HG03571 (cell line): ENCODE measurements at regions not wholly inside any gene's neighbourhood (a gene's known extent, or its start where the extent isn't known, plus 50 kb on each side); places are given as distances from the start of the nearest gene placed in this dataset.

Experiments
- ATAC-seq: cut with Tn5 transposase; IDR thresholded peaks from one replicate; pipeline ENCODE4 v1.9.1; 2021; ENCODE audit not compliant: unreplicated experiment

- ATAC-seq: no peak
Observed at GRCh38 chr18:40417501-40417900, 1537.5 kb upstream of the PIK3C3 start.

- no peak for ATAC-seq
Observed at GRCh38 chr18:40415821-40416220, 1539.2 kb upstream of the PIK3C3 start.

GRCh38 chr18:40415176-40415791 lies 1539.8 kb upstream of the PIK3C3 start:
- ATAC-seq: no peak

GRCh38 chr18:40414155-40414754 lies 1540.8 kb upstream of the PIK3C3 start:
- no peak for ATAC-seq

GRCh38 chr18:40413160-40413559 lies 1541.9 kb upstream of the PIK3C3 start:
- no peak for ATAC-seq

- no peak for ATAC-seq
Observed at GRCh38 chr18:40412410-40412809, 1542.6 kb upstream of the PIK3C3 start.

GRCh38 chr18:40407909-40408308 lies 1547.1 kb upstream of the PIK3C3 start:
- ATAC-seq: no peak

DNA sequence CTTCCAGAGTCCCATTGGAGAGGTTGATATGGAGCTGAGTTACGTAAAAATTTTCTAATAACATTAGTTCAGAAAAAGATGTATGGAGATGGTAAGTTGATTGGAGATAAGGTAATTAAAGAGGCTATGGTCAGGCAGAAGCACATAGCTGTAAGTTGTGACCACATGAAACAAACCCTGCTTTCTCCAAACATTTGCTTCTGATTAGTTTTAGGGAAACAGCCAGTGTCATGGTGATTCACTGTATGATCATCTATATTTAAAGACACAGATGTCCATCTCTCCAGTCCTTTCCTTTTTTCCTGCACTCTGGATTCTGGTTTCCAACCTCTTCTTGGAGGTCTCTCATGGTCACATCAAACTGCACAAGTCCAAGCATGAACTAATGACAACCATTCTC lies 1550.8 kb upstream of the PIK3C3 start:
- no peak for ATAC-seq

GRCh38 chr18:40402052-40402451 lies 1553.0 kb upstream of the PIK3C3 start:
- ATAC-seq: no peak

DNA sequence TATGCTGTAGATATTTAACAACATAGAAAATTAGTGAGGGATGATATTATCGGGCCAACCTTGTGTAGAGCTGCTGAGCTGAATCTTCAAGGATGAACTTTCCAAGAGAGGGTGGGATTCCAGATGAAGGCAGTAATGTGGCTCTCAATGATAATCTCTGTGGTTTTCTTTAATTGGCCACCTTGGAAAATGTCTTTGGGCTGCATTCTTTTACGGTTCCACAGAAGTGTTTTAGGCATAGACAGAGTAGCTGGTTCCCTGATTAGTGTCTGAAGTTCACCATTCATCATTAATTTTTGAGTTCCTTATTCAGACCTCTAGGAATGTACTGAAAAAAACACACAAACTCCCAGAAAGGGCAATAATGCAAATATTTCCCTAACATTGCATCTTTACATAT lies 1566.9 kb upstream of the PIK3C3 start:
- ATAC-seq: no peak

GRCh38 chr18:40387130-40387787 lies 1567.8 kb upstream of the PIK3C3 start:
- ATAC-seq: no peak

GRCh38 chr18:40382197-40382596 lies 1572.8 kb upstream of the PIK3C3 start:
- no peak for ATAC-seq

- no peak for ATAC-seq
Observed at GRCh38 chr18:40380686-40381439, 1574.2 kb upstream of the PIK3C3 start.

- no peak for ATAC-seq
Observed at GRCh38 chr18:40375837-40376236, 1579.2 kb upstream of the PIK3C3 start.

DNA sequence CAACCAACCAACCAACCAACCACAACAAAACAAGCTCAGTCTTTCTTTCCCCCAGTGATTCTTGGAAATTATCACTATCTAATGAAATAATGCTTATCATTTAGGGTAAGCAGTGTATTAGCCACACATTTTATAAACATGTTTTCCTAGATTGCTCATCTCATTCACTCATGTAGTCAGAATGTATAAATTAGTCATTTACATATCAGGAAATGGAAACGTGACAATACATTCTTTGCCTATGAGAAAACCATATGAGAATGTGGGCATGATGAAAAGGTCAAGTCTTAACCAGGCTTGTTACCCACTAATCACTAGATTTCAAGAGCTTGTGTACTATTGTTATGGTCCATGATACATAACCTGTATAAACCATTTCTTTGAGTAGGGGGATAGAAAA lies 1583.4 kb upstream of the PIK3C3 start:
- ATAC-seq: no peak

DNA sequence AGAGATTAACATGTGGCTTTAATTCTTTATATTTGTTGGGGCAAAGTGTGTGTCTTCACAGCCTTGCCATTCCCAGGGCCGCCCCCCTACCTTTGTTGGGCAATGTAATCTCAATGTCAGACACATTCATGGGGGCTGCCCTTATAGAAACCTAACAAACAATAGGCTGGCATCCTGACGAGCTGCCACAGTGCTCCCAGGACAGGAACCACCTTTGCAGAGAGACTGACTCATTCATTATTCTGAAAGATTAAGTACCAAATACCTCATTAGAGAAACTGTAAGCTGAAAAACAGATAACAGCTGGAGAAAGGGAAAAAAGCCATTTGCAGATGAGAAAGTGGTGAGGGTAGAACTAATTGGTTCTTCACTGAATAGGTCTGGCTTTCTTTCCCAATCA lies 1587.5 kb upstream of the PIK3C3 start:
- ATAC-seq: no peak

DNA sequence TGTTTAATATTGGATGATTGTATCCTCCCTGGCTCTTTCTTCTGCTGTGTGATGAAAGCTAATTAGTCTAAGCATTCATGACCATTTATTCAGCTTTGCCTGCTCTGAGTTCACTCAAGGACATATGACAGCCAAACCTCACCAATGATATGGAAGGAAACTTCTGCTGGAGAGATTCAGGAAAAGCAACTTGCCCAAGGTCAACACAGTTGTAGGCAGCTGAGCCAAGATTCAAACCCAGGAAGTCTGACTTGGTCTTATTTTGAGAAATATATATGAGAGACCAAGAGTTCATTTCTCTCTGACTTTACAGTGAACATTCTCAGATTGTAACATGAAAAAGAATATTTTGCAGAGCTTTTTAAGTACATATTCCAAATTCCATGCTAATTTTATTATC lies 1588.5 kb upstream of the PIK3C3 start:
- no peak for ATAC-seq

- ATAC-seq: no peak
Observed at GRCh38 chr18:40365526-40365925, 1589.5 kb upstream of the PIK3C3 start.

- no peak for ATAC-seq
Observed at GRCh38 chr18:40360558-40360957, 1594.5 kb upstream of the PIK3C3 start.

DNA sequence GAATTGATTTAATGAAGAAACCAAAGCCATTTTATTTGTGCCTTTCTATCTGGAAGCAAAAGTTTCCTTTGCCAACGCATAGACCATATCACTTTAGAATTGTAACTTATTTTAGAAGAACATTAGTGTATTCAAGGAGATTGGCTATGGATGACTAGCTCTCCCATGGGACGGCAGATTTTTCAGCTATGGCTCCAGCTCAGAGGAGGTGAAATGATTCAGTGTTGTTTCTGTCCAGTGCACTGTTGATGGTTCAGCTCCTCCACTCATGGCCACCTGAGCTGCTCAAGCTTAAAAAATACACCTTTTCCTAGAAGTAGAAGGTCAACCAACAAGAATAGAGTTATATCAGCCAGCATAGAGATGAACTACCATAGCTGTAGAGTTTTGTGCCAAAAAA lies 1597.5 kb upstream of the PIK3C3 start:
- ATAC-seq: no peak

DNA sequence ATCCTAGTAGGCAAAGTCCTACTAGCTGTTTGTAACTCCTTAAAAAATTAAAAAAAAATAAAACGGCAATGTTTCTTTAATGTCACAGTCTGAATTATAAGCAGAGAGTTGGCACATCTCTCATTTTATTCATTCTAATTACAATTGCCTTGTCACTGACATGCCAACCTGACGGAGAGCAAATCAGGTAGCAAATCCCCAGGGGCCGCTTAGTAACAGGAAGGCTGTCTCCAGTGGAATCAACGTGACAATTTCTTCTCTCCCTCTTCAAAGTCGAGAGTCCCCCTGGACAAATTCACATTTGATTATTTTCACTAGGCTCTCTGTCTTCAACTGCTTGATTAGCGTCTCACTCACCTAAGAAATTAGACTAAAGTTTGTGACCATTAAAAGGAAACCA lies 1598.9 kb upstream of the PIK3C3 start:
- no peak for ATAC-seq

DNA sequence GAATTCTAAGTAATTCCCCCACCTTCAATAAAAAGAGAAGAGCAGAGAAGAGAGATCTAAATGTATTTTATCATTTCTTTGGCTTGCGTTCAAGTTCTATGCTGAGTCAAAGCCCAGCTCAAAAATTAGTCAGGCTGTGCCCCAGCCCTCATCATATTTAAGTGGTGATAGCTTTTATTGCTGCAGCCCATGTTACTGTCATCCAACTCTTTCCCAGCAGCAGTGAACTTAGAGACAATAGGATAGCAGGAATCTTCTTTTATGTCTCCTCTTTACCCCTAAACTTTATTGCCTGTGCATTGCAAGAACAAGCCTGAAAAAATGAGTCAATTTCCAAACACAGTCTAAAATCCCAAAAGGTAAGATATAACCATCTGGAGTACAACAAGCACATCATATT lies 1599.3 kb upstream of the PIK3C3 start:
- ATAC-seq: no peak
